GM10248 (cell line): ENCODE measurements at regions not wholly inside any gene's neighbourhood (a gene's known extent, or its start where the extent isn't known, plus 50 kb on each side); places are given as distances from the start of the nearest gene placed in this dataset.

Experiments
- CTCF ChIA-PET: fragments of 300-600 bp; sonication (Branson Sonifier 250); formaldehyde crosslinking; extraction: SDS; loops from one replicate; lab custom pipeline; 2021; ENCODE audit warnings: antibody characterized with exemption; lab: Yijun Ruan, JAX
- POLR2A ChIA-PET: fragments of 350-650 bp; sonication (Branson Sonifier 250); formaldehyde crosslinking; extraction: SDS; loops from one replicate; lab custom pipeline; 2020; ENCODE audit warnings: antibody characterized with exemption; lab: Yijun Ruan, JAX
- DNase-seq: peaks from one replicate; pipeline ENCODE4 v3.0.0; 2012; ENCODE audit errors: extremely low spot score
- TF ChIP-seq, protein P1 (sequence below): IDR thresholded peaks from 2 replicates; pipeline ENCODE4 v1.5.1; 2012; ENCODE audit warnings: mild to moderate bottlenecking, low read depth; ENCODE audit errors: extremely low read depth, missing control alignments, control extremely low read depth

DNA sequence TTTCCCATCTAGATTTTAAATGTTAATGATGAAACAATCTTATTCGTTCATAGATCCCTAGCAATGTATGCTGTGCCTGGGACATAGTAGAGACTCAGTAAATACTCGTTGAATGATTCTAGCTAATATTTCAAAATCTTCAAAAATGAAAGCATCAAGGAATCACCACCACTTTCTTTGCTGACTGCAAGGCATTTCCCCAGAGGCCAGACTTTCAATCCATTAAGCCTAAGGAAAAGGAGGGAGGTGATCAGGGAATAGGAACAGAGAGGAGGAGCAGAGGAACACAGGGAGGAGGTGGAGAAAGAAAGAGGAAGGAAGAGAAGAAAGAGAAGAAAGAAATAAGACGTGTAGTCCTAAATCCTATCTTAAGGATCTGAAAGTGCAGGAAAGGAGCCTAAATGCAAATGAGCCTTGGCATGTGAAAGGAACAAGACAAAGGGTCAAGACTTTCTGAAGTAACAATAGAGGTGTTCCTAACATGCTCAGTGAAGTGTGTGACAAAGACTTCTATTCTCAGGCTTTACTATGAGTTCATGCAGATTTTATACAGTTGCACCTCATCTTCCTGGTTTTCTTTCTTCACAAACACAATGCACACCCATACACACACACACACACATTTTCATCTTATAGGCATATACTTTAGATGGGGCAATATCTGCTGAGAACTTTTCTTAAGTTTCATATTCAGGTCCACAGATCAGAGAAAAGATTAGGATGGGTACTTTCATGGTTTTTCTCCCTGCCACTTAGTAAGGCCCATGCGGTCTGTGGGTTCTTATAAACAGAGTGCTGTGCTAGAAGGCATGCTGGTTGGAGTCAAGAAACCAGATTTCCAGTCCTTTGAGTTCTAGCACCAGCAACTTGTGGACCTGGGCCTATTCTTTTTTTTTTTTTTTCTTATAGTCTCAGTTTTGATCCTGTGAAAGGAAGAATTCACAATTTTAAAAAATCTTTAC is 512.2 kb upstream of the TNC start:
- TF ChIP-seq, protein P1, sequence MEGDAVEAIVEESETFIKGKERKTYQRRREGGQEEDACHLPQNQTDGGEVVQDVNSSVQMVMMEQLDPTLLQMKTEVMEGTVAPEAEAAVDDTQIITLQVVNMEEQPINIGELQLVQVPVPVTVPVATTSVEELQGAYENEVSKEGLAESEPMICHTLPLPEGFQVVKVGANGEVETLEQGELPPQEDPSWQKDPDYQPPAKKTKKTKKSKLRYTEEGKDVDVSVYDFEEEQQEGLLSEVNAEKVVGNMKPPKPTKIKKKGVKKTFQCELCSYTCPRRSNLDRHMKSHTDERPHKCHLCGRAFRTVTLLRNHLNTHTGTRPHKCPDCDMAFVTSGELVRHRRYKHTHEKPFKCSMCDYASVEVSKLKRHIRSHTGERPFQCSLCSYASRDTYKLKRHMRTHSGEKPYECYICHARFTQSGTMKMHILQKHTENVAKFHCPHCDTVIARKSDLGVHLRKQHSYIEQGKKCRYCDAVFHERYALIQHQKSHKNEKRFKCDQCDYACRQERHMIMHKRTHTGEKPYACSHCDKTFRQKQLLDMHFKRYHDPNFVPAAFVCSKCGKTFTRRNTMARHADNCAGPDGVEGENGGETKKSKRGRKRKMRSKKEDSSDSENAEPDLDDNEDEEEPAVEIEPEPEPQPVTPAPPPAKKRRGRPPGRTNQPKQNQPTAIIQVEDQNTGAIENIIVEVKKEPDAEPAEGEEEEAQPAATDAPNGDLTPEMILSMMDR, result no peak
- ChIA-PET POLR2A (no interaction called here), CTCF (no interaction called here)
- DNase-seq, result no peak

DNA sequence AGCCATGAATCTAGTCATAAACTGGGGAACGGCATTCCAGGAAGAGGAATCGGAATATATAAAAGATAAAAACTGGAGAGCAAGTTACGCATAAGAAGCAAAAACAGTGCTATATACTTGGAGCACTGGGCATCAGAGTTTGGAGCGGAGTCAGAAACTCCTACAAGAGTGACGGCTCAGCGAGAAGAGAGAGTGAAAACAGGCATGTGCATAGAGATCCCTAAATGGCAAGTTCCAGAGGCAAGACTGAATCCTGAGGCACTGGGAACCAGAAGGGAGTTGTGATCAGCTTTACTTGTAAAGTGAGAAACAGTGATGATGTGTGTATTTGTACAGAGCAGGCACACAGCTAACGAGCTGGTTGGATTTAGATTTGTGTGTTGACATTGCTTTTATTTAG is 514.4 kb upstream of the TNC start:
- no peak for DNase-seq
- TF ChIP-seq, protein P1, result no peak
- POLR2A ChIA-PET, result no interaction called here
- CTCF ChIA-PET, result no interaction called here

DNA sequence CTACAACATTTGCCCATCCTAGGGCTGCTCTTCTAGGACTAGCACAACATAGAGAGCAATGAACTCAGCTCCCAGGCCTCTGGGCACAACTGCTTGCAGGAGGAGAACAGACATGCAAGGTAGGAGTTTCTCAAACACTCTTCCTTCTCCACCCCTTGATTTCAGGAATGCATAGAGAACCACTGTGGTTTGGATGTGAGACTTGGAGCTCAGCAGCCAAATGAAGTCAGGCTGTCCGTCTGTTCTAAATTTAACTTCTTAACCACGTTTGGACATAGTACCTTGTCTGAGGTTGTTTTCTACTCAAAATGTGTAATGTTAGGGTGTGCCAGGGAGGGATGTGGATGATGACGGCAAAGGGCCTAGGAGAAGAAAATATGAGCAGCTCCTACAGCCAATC is 515.1 kb upstream of the TNC start:
- ChIA-PET POLR2A (no interaction called here), CTCF (interaction anchor here (1.0 kb wide), 1 partner anchor 9 kb away, joined by 3 read pairs; no protein-coding TSS in a partner anchor)
- no peak for DNase-seq
- TF ChIP-seq, protein P1, result no peak

DNA sequence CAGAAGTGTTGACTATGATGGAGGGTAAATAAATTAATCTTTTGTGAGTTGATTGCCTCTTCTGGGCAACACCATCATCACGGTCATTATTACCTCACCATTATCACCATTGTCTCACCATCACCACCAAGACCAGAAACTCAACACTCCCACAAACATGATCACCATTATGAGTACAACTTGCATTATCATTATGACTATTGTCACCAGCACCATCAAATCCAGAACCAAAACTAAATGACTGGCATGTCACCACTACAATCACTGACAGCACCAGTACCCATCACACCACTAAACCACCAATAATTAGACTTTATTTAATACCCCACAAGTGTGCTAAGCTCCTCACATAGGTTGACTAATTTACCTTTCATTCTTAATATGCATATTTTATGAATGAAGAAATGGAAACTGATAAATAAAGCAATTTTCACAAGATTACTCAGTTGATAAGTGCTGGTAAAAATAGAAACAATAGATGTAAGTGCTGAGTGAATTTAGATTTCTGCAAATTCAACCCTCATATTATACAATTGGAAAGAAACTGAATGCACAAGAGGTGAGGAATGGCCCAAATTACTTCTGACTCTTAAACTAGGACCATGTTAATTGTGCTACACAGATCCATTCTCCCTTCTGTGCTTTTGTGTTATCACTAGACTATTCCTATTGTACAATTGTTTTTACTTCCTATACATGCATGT is 517.8 kb upstream of the PAPPA start:
- CTCF ChIA-PET, result interaction anchor here (1.5 kb wide), 1 partner anchor 19 kb away, joined by 3 read pairs; no protein-coding TSS in a partner anchor
- no peak for DNase-seq
- TF ChIP-seq, protein P1, result no peak
- POLR2A ChIA-PET, result no interaction called here

DNA sequence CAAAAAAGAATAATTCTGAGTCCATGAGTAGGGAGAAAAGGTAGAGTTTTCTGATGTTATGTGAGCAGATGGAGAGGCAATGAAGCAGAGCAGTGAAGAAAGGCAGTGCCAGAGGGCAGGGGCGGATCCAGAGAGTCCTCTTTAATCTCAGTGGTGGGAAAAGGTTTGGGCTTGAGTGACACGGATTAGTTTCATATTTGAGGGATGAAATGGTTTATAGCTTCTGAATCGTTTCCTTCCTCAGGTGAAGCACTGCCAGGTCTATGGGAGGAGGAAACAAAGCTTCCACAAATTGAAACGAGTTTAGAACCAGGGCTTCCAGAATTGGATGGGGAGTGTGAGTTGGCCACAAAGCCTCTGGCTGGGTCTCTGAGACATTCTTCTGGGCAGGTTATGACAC is 517.0 kb upstream of the PAPPA start:
- CTCF ChIA-PET, result no interaction called here
- no peak for DNase-seq
- TF ChIP-seq, protein P1, result no peak
- POLR2A ChIA-PET, result no interaction called here

DNA sequence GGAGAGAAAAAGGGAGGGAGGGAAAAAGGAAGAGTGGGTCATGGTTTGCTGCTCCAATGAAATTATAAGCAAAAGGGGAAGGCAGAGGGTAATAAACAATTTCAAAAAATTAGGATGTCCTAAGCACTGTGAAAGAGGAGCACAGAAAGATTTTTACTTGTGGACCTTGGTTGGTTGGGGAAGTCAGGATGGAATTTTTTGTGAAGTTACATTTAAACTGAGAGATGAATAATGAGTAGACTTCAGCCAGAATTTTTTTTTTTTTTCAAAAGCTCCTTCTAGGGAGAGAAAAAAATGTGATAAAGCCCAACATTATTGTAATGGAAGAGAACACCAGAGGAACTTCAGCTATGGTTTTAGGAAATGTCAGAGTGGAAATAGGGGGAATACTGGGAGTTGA is 515.9 kb upstream of the PAPPA start:
- TF ChIP-seq, protein P1, result no peak
- ChIA-PET CTCF (no interaction called here), POLR2A (no interaction called here)
- no peak for DNase-seq
